HG03439 (cell line): ENCODE measurements at regions not wholly inside any gene's neighbourhood (a gene's known extent, or its start where the extent isn't known, plus 50 kb on each side); places are given as distances from the start of the nearest gene placed in this dataset.
A peak's percentile ranks its signal among the peaks of the same experiment; 100 is the strongest.

Experiments used
- ATAC-seq: cut with Tn5 transposase; IDR thresholded peaks from one replicate; pipeline ENCODE4 v1.9.1; 2021; ENCODE audit warnings: mild to moderate bottlenecking, moderate library complexity; ENCODE audit not compliant: unreplicated experiment

DNA sequence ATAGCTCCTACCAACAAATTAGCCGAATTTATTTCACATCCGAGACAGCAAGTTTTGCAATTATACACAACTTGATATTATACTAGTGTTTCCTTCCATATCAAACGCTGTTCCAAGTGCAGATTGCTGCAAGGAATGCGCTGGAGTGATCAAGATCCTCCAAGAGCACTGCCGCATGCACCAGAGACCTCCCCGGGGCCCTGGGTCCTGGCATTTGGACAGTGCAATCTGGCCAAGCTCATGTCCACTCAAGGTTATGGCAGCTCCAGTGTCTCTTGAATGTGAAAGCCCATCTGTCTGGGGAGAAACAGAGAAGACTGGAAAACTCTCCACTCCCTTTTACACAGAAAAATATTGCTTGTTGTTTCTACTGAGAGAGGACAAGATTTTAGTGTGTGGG, 111.9 kb downstream of the HSPH1 start:
- ATAC-seq = no peak

DNA sequence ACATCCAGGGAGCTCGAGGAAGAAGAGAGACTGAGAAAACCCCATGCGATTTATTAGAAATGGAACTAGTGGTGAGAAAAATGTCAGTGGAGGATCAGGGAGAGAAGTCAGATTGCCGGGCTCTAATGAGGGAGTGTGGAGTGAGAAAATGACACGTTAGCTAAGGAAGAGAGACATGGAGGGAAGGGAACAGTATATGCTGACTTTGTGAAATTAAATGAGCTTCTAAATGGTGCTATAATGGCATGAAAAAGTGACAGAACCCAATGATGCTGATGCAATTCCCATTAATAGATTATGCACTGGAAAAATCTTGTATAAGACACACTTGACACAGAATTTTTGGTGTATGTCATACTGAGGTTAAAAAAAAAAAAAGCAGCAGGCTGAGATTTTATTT, 112.6 kb downstream of the HSPH1 start:
- no peak for ATAC-seq

DNA sequence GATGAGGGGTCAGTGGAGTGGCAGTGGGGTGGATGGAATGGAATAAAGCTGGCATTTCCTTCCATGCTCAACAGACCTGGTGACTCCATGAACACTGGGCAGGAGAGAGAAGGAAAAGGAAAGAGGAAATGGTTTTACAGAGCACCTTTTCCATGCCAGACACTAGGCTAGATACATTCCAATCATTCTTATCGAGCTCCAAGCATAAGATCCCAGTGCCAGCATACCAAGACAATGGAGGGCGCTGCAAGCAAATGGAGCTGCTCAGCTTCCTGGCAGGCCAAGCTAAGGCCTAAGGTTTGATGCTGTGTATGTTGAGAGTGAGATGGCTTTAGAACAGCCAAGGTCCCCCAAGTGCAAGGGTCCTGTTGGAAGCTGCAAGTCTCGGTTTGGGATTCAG, 113.2 kb downstream of the HSPH1 start:
- no peak for ATAC-seq

DNA sequence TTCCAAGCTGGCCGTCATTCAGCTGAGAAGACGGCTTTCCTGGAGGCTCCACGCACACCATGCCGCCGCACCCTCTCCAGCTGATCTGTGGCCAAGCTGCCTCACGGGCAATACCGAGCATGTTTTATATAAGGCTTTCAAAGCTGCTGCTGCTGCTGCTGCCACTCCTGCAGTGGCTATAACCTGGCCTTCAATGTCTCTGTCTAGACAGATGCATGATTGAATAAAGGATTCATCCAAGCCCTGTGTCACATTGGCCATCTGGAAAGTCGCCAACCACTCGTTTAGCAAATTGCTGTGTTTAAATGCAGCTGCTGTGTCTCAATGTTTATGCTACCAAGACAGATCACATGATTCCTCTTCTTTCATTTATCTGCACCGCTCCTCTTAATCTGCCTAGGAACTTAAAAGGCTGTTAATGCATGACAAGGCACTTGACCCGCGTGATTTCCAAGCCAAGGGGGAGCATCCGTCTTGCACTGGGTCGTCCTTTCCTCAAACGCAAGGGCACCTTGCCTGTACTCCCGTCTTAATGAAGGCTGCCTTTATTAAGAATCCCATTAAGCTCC, 114.3 kb downstream of the TEX26 start:
- ATAC-seq = no peak

DNA sequence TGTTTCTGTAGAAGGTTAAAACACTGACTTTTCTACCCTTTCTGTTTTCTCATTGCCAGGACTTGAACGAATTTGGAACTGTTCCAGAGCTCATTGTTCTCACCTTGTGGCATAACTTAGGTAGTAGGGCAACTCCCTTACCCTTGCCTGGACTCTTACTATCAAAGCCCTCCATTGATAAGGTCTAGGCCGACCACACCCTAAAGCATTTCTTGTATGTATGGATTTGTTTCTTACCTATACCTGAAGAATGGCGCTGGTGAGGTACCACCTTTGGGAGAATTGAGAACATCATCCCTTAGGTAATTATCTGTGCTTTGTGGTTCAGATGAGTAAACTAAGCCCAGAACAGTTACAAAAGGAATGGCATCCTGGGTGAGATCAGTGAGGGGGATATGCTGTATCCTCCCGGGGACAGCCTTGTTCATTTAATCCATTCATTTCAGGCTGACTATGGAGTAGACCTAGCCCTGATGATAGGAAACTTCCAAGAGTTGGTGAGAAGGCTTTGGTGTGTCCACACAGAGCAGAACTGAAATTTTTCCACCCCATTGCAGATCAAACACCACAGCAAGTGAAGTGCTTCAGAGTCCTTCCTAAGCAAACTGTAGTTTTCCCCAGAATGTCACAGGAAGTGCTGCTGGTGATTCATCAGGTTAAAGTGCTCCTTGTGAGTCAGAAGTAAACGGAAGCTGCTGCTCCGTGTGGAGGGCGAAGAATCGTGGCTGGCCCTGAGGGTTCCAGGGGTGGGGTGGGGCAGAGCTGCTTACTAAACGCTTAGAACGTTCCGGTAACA, 113.0 kb downstream of the TEX26 start:
- ATAC-seq = no peak

DNA sequence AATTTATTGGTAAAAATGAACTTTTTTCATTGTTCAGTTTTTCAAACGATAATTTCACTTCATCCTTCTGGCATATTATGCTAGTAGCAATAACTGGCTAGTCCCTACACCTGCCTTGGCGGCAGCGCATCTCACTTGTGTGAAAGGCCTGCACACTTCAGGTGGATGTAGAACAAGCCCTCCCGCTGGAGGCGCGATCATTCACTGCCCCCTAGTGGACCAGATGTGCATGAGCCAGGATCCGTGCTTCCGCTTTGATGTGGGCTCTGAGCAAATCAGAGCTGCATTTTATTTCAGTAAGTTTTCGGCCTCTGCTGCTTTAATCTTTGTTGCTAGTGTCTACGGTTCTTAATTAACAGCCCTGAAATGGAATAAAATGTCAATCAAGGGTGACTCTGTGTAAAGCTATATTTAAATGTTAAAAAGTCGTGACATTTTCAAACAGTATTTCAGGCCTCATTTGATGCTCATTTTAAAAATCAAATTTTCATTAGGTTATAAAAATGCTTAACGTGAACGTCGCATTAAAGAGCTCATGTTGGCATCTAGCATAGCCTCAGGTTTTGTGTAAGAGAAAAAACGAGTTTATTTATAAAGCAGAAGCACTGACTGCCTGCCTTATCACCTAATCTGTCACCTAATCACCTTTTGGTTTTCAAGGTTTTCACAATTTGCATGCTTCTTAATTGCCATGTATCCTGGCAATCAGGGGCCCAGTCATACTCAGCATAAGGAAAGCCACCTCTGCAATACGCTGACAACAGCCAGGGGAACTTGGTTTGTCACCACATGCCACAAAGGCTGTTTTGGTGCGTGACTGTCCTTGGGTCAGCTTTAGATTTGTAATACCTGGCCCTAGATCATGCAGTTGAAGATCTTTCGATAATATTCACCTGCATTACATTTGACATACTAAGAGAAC, 112.2 kb downstream of the TEX26 start:
- ATAC-seq = peak; percentile 87

DNA sequence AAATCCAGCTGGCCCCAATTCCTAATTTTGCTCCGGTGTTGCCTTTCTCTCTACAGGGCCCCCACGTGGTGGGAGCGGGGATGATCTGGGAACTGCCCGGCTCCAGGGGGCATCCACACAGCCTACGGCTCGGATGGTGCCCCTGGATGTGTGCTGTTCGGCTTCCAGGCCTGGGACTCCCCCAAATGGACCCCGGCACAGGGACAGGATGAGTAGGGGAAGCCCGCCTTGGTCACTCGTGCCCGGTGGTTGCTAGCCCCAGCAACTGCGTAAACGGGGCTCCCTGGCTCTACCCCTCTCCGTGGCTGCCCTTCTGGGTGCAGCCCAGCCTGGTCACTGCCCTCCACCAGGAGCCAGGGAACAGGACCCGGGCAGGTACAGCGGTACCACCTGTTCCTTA, 111.5 kb downstream of the TEX26 start:
- peak; percentile 21 for ATAC-seq

DNA sequence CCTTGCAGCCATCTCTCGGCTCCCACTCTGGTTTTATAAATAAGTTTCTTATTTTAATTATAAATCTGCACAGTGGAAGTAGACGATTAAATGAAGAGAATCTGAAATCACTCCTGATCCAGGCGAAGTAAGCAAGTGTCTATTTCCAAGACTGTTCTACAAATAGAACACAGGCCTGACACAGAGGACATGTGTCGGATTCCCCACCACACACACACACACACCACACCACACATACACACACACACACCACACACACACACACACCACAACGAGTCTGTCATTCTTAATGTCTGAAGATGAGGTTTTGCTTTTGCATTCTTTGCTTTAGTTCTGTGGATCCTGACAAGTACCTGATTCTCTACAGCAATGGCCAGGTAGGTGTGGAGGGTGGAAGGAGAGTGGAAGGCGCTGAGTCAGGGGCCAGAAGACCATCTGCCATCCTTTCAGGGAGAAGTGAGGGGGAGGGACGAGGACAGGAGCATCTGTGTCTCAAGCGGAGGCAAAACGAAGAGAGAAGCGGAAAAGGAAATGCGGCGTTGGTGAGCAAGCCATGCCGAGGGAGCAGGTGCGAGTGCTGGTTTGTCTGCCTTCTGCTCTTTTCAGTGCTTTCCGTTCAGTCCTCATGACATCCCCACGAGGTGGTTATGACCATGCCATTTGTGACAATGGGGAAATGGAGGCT, 110.2 kb downstream of the TEX26 start:
- no peak for ATAC-seq

DNA sequence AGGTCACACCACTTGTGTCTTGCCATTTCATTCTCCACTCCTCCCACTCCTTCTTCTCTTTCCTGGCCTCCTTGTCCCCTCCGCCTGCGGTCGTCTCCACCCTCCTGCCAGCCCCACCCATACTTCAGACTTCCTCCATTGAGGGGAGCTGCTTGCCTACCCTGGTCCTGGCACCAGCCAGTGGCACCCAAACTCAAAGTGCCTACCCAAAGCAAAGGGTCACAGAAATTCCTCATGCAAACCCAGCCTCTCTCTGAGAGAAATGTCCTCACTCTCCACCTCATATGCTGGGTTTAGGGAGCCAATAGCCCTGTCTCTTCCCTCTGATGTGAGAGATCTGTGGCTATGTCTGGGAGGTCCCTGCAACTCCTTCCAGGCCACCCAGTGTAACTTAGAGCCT, 109.6 kb downstream of the TEX26 start:
- no peak for ATAC-seq

DNA sequence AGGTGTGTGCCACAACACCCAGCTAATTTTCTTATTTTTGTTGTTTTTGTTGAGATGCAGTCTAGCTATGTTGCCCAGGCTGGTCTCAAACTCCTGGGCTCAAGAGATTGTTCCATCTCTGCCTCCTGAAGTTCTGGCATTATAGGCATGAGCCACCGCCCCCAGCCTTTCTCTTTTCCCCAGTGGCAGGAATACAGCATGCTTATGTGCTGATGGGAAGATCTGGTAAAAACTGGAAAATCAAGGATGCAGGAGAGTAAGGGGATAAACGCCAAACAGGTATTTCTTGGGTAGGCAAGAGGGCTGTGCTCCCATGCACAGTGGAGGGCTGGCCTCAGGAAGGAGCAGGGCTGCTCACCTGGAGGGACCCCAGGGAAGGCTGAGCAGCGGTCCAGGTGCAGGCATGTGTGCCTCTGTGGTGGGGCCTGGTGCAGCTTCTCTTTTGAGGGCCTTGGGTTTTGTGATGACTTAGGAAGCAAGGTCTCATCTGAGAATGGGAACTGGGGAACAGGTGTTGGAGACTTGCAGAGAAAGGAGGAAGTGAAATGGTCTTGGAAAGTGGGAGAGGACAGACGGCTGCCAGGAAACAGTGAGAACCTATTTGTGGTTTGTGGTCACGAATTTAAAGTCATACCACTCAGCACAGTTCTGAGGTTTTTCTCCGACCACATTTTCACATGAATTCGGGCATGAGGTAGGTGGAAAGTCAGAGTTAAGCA, 106.5 kb downstream of the TEX26 start:
- ATAC-seq = peak; percentile 60

DNA sequence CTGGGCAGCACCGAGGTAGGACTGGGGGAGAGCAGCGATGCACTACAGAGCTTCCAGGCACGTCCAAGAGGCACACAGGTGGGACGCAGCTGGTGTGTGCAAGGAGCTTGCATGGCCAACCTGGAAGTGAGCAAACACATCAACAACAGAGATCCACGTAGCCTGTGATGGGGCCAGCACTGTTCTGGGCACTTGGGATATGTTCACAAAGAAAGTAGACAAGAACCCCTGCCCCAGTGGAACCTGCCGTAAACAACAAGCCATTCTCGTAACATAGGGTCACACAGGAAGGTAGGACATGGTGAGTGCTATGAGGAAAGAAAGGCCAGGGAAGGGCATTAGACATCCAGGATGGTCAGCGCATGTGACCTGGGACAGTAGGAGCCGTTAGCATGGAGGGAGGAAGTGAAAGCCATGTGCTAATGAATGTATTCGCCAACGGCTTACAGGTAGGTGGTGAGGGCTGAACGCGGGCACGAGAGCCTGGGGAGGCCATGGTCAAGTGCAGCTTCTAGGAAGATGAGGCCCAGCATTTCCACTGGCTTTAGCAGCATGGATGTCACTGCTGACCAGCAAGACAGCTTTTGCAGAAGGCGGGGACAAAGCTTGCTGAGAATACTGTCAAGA, 105.5 kb downstream of the TEX26 start:
- no peak for ATAC-seq

DNA sequence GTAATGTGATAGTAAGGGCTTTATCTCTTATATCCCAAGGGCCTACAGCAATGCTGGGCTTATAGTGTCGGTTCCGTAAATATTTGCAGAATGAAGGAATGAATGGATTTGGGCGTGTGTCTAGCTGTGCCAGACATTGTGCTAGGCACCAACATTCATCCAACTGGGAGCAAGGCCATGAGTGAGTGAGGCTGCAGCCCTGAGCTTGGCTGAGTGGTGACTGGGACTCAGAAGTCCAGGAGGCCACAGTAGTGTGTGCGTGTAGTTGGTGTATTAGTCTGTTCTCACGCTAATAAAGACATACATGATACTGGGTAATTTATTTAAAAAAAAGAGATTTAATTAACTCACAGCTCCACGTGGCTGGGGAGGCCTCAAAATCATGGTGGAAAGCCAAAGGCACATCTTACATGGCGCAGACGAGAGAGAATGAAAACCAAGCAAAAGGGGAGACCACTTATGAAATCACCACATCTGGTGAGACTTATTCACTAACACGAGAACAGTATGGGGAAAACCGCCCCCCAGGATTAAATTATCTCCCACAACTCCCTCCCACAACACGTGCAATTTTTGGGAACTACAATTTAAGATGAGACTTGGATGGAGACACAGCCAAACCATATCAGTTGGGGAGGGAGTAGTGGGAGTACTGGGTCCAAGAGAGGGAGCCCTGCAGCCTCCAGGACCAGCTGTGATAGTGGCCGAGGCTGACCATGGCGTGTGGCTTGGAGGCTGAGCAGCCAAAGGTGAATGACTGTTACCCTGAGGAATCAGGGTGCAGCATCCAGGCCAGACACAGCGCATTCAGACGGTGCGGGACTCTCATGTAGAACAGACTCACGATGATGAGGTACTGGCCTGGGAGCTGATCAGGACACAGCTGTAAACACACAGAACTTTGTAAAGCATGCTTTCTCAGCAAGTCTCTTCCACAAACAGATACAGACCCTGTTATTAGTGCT, 104.6 kb downstream of the TEX26 start:
- ATAC-seq = no peak

DNA sequence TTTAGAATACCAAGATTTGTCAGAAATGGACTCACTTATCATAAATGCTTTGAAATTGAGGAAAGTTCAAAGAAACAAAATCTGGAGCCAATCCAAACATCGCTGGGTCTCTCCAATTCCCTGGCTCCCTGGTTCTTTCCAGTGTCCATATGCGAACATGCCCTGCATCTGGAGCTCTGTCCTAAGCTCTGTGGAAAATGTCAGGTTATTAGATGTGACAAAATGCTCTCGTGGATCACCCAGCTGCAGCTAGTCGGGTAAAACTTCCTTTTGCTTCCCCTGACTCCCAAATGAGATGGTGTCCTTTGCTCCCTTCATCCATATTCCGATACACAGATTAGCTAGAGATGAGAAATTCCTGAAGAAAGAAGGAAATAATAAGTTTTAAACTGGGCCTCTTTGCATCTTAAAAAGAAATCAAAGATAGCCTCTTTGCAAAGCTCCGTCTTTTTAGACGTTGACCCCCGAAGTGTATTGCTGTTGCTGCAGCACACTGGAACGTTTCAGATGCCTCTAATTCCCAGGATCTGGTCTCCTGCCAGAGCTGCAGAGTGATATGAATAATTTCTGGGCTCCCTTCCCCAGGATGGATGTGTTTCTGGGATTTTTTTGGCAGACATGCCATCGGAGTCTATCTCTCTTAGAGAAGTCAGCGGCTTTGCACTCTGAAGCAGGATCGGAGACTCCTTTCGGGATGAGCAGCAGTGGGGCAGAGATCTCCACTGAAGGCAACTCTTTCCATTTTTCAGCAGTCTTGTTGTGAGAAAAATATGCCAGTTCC, 102.9 kb downstream of the TEX26 start:
- no peak for ATAC-seq

DNA sequence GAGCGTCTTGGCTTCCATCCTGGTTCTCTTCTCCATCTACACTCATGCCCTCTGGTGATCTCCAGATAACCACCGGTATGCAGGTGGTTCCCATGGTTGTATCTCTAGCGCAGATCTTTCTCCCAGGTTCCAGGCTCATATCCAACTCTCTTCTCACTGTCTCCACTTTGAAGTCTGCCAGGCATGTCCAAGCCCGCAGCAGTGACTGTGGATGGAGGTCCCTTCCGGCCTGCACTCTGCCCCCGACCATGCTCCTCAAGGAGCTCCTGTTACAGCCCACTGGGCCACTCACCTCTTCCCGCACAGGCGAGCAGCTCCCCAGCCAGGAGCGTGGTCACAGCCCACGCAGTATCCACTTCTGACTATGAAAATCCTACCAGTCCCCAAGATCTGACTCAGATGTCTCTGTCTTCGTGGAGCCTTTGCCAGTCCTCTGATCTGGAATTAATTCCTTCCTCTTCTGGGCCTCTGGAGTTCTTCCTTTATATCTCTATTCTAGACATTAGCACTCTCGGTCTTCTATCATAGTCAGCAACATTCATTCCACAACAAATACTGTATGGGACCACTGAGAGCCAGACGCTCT, 100.2 kb downstream of the TEX26 start:
- no peak for ATAC-seq

DNA sequence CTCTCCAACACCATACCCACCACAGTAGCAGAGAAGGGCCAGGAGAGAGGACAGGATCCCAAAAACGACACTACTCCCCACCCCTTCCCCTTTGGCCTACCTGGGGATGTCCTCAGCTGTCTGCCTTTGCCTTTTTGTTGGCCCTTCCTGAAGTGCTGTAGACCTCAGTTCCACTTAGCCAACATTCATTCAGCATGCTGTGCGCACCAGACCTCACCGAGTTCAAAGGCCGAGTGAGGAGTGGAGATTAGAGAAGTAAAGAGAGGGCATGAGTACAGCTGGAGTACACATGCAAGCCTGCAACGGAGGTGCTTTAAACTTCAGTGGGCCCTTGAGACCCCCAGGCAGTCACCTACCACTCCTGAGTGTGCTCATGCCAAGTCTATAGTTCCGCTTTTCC, 99.0 kb downstream of the TEX26 start:
- ATAC-seq = no peak

DNA sequence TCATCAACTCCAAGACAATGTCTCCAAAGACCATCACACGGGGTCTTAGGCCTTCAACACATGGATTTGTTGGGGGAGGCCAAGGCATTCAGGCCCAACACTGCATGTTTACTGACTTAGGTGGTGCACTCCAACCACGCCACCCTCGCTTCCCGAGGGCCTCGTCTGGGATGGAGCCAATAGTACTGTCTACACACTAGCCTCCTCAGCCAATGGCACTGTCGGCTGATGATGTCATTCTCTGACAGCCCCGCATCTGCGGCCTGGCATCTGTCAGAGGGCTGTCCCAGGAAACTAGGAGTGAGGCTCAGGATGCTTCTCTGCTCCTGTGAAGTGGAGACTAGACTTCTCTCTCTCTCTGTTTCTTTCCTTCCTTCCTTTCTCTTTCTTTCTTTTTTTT, 96.6 kb downstream of the TEX26 start:
- ATAC-seq = no peak

DNA sequence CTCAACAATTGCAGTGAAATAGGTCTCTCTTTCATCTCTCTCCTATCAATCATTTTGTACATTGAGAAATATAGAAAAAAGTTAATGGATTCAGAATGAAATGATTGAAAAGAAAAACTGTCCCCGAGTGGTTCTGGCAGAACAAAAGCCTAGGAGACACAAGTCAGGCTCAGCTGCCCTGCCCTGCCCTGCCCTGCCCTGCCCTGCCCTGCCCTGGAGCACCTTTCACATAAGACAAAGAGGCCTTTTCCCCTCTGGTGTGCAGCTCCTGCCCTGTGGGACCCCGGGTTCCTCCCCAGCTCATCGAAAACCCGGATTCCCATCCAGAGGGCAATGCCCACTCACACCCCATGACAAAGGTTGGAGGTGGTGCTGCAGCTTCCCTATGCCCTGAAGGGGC, 94.7 kb downstream of the TEX26 start:
- ATAC-seq = no peak
